Erythroblast (primary cell): ENCODE measurements at regions not wholly inside any gene's neighbourhood (a gene's known extent, or its start where the extent isn't known, plus 50 kb on each side); places are given as distances from the start of the nearest gene placed in this dataset.

Experiments used
- GATA1 ChIP-seq: IDR thresholded peaks from 2 replicates; pipeline ENCODE4 v1.6.1; 2011; ENCODE audit warnings: low read depth, mild to moderate bottlenecking, control low read depth, low read length, moderate library complexity
- POLR2A ChIP-seq: IDR thresholded peaks from 2 replicates; pipeline ENCODE4 v1.6.1; 2011; ENCODE audit warnings: mild to moderate bottlenecking, low read length

DNA sequence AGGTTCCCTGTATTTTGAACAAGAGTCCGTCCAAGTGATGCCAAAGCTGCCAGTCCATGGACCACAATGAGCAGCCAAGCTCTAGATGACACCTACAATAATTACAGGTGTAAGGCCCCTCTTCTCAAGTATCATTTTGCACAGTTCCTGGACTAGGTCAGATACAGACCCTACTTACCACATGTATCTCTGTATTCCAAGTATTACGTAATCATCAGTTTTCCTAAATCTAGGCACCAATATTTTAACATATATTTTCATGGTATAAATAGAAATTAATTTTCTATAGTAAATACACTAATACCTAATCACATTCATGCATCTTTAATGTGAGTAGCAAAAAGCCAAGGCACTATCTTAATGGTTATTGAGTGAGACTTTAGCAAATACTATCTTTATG is 157.0 kb upstream of the PRSS1 start:
- TF ChIP-seq POLR2A (no peak), GATA1 (no peak)
